ENCODE measurements at regions not wholly inside any gene's neighbourhood (a gene's known extent, or its start where the extent isn't known, plus 50 kb on each side); places are given as distances from the start of the nearest gene placed in this dataset.

DNA sequence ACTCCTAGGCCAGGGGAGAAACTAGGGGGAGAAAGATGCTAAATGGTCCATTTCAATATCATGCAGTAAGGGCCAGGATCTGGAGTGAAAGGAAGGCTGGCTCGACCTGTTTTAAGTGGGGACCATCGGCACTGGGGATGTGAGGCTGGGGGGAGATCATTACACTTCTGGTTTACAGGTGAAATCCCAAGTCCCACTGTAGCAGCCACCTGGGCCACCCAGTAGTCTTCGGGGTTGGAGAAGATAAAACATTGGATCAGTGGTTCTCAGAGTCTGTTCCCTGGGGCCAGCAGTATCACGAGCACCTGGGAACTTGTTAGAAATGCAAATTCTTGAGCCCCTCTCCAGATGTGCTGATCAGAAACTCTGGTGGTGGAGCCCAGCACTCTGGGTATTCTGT, 111.3 kb upstream of the ALDH1B1 start:
- no peak for TF ChIP-seq EZH2phosphoT487 (IDR thresholded peaks at IDR 0.05; ENCODE audit: borderline replicate concordance, low read length)
- TF ChIP-seq CTCF (IDR thresholded peaks at IDR 0.05; ENCODE audit: low read depth, low read length, poor library complexity, severe bottlenecking) = no peak
